Caco-2 (cell line): ENCODE measurements at regions not wholly inside any gene's neighbourhood (a gene's known extent, or its start where the extent isn't known, plus 50 kb on each side); places are given as distances from the start of the nearest gene placed in this dataset.

Experiments
- BruUV-seq: library from RNA; stranded (reverse); fragments of 400-500 nt; replicated peaks from 2 replicates; lab custom pipeline; 2021; lab: Mats Ljungman, UMichigan
- CTCF ChIA-PET: fragments of 300-600 bp; sonication (Branson Sonifier 250); formaldehyde crosslinking; loops from one replicate; lab custom pipeline; 2022; ENCODE audit warnings: antibody characterized with exemption; lab: Charles Lee
- POLR2A ChIA-PET: fragments of 300-600 bp; sonication (Branson Sonifier 250); formaldehyde crosslinking; loops from one replicate; lab custom pipeline; 2022; ENCODE audit warnings: antibody characterized with exemption; lab: Charles Lee
- DNase-seq, 2 experiments: peaks; one replicate each; pipeline versions ENCODE4 v3.0.0 to v3.0.0-alpha.2; 2020 to 2022
- H3K27me3 ChIP-seq: replicated peaks from 2 replicates; pipeline ENCODE4 v1.6.0; 2011; ENCODE audit warnings: low read length; ENCODE audit not compliant: control insufficient read depth, insufficient read depth
- H3K36me3 ChIP-seq: 2 replicates; pipeline ENCODE4 v1.5.1; 2011; ENCODE audit warnings: low read length; ENCODE audit not compliant: control insufficient read depth, insufficient read depth
- H3K4me1 ChIP-seq: fragments of 250-450 bp; sonication (Bioruptor Pico); 2 replicates; pipeline ENCODE4 v1.5.1; 2020; ENCODE audit warnings: mild to moderate bottlenecking
- H3K4me3 ChIP-seq: 2 replicates; pipeline ENCODE4 v1.5.1; 2011; ENCODE audit warnings: low read depth, mild to moderate bottlenecking, control low read depth, low read length
- H3K9me3 ChIP-seq: fragments of 250-450 bp; sonication (Bioruptor Pico); 2 replicates; pipeline ENCODE4 v1.5.1; 2020; ENCODE audit warnings: mild to moderate bottlenecking, moderate library complexity
- H3K27ac Mint-ChIP-seq: one replicate; pipeline ENCODE4 v1.8.0; 2022; ENCODE audit warnings: mixed read lengths; ENCODE audit not compliant: unreplicated experiment
- H3K27me3 Mint-ChIP-seq: one replicate; pipeline ENCODE4 v1.8.0; 2022; ENCODE audit warnings: mixed read lengths; ENCODE audit not compliant: insufficient read depth, unreplicated experiment
- H3K36me3 Mint-ChIP-seq: one replicate; pipeline ENCODE4 v1.8.0; 2022; ENCODE audit warnings: mild to moderate bottlenecking, mixed read lengths; ENCODE audit not compliant: insufficient read depth, unreplicated experiment
- H3K4me1 Mint-ChIP-seq: one replicate; pipeline ENCODE4 v1.8.0; 2022; ENCODE audit warnings: low read depth, mixed read lengths; ENCODE audit not compliant: unreplicated experiment
- H3K4me3 Mint-ChIP-seq: one replicate; pipeline ENCODE4 v1.8.0; 2022; ENCODE audit warnings: mild to moderate bottlenecking, moderate library complexity, mixed read lengths; ENCODE audit not compliant: unreplicated experiment
- H3K9me3 Mint-ChIP-seq: one replicate; pipeline ENCODE4 v1.8.0; 2022; ENCODE audit warnings: mixed read lengths; ENCODE audit not compliant: unreplicated experiment
- CTCF ChIP-seq, 2 experiments: fragments of 200-600 bp in 1 of 2; IDR thresholded peaks; 1 replicate in 1 of 2; 2 replicates in 1 of 2; pipeline versions ENCODE4 v1.5.1 to v1.8.0; 2011 to 2022; ENCODE audit warnings: antibody characterized with exemption in 1 of 2, control low read depth in 1 of 2, inconsistent platforms in 1 of 2, low read depth in 1 of 2, low read length in 1 of 2, mild to moderate bottlenecking in 1 of 2, moderate library complexity in 1 of 2; ENCODE audit not compliant: insufficient read depth in 1 of 2, severe bottlenecking in 1 of 2, unreplicated experiment in 1 of 2
- intact Hi-C: fragments of 100-400 bp; cut with micrococcal nuclease; formaldehyde crosslinking; loops from one replicate; pipeline ENCODE4 v1.10.0; 2022; ENCODE audit not compliant: unreplicated experiment

GRCh38 chr12:87382959-87383566 lies 646.1 kb downstream of the C12orf50 start:
- Histone ChIP-seq H3K4me3 (no peak overlapping the region), H3K4me1 (no peaks in the 10 kb centered on the region), H3K27me3 (no peaks in the 10 kb centered on the region), H3K9me3 (no peaks in the 10 kb centered on the region), H3K36me3 (no peaks in the 10 kb centered on the region)
- BruUV-seq = no TSS peak
- Mint-ChIP-seq H3K27me3 (no peaks in the 10 kb centered on the region), H3K4me1 (peaks cover 12% of the 10 kb centered on the region), H3K27ac (no peak overlapping the region), H3K4me3 (no peak overlapping the region), H3K9me3 (no peaks in the 10 kb centered on the region), H3K36me3 (no peaks in the 10 kb centered on the region)
- ChIA-PET POLR2A (no interaction called here), CTCF (no interaction called here)
- TF ChIP-seq CTCF (IDR thresholded peaks at IDR 0.05; ENCODE audit: insufficient read depth in 1 of 2, low read depth in 1 of 2, low read length in 1 of 2, severe bottlenecking in 1 of 2, unreplicated experiment in 1 of 2) = no peak
- intact Hi-C loops = no loop called here
- no peak for DNase-seq

- POLR2A ChIA-PET = no interaction called here
- Histone ChIP-seq H3K9me3 (no peaks in the 10 kb centered on the region), H3K4me1 (no peaks in the 10 kb centered on the region), H3K27me3 (no peaks in the 10 kb centered on the region), H3K4me3 (no peak overlapping the region), H3K36me3 (no peaks in the 10 kb centered on the region)
- H3K9me3 Mint-ChIP-seq = no peaks in the 10 kb centered on the region
- H3K4me3 Mint-ChIP-seq = no peak overlapping the region
- H3K4me1 Mint-ChIP-seq = peaks cover 12% of the 10 kb centered on the region
- BruUV-seq = no TSS peak
- intact Hi-C loops = no loop called here
- no peak overlapping the region for H3K27ac Mint-ChIP-seq
- no peak for TF ChIP-seq CTCF (IDR thresholded peaks at IDR 0.05; ENCODE audit: insufficient read depth in 1 of 2, low read depth in 1 of 2, low read length in 1 of 2, severe bottlenecking in 1 of 2, unreplicated experiment in 1 of 2)
- no peaks in the 10 kb centered on the region for H3K36me3 Mint-ChIP-seq
- DNase-seq = no peak
- no peaks in the 10 kb centered on the region for H3K27me3 Mint-ChIP-seq
- CTCF ChIA-PET = no interaction called here
Measured at GRCh38 chr12:87382436-87382835, 646.8 kb downstream of the C12orf50 start.

- TF ChIP-seq CTCF (IDR thresholded peaks at IDR 0.05; ENCODE audit: insufficient read depth in 1 of 2, low read depth in 1 of 2, low read length in 1 of 2, severe bottlenecking in 1 of 2, unreplicated experiment in 1 of 2) = no peak
- Histone ChIP-seq H3K4me1 (no peaks in the 10 kb centered on the region), H3K36me3 (no peaks in the 10 kb centered on the region), H3K4me3 (no peak overlapping the region), H3K9me3 (no peaks in the 10 kb centered on the region), H3K27me3 (no peaks in the 10 kb centered on the region)
- Mint-ChIP-seq H3K4me1 (peaks cover 12% of the 10 kb centered on the region), H3K9me3 (no peaks in the 10 kb centered on the region), H3K36me3 (no peaks in the 10 kb centered on the region), H3K4me3 (no peak overlapping the region), H3K27me3 (no peaks in the 10 kb centered on the region), H3K27ac (no peak overlapping the region)
- CTCF ChIA-PET = no interaction called here
- intact Hi-C loops = no loop called here
- no peak for DNase-seq
- POLR2A ChIA-PET = no interaction called here
- no TSS peak for BruUV-seq
Measured at GRCh38 chr12:87381742-87382141, 647.5 kb downstream of the C12orf50 start.
